ENCODE measurements at regions not wholly inside any gene's neighbourhood (a gene's known extent, or its start where the extent isn't known, plus 50 kb on each side); places are given as distances from the start of the nearest gene placed in this dataset.
"Not testable (repeated sequence)": the region's sequence is repeated elsewhere in the genome, so short reads cannot be mapped to it uniquely, and the experiment has no call there.

DNA sequence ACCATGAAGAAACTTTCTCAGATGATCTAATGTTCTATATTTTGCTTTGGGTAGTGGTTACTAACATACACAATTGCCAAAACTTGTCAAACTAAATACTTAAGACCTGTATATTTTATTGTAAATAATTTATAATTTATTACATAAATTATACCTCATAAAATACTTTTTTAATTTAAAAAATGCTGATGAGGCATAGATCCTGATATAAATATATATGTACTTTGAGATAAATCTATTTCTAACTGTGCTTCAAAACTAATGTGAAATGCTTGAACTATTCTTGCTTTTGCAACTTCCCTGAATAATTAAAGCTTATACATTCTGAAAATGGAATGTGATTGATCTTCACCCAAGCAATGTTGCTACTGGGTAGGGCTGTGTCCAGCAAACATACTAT lies 568.8 kb downstream of the INSC start:
- no peak for FAIRE-seq
- no peak for DNase-seq (ENCODE audit: low spot score in 2 of 2)

DNA sequence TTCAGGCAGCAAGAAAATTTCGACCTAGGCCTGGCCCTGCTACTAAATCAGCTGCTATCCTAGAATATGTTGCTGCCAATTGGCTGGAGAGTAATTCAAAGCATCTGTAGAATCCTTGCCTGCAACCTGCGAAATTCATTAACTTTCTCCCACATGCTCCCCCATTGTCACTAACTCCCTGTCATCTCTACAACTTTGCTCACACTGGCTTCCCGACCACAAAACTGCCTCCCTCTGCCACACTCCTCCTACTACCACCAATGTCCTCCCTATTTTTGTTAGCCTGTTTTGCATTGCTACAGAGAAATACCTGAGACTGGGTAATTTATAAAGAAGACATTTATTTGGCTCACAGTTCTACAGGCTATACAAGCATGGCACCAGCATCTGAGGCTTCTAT lies 570.6 kb downstream of the INSC start:
- no peak for DNase-seq (ENCODE audit: low spot score in 2 of 2)
- no peak for FAIRE-seq

DNA sequence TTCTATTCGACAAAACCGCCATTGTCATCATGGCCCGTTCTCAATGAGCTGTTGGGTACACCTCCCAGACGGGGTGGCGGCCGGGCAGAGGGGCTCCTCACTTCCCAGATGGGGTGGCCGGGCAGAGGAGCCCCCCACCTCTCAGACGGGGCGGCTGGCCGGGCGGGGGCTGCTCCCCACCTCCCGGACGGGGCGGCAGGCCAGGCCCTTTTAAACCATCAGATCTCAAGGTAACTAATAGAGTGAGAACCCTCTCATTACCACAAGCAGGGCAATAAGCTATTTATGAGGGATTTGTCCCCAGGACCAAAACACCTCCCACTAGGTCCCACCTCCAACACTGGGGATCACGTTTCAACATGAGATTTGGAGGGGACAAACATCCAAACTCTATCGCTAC lies 571.5 kb downstream of the INSC start:
- FAIRE-seq; DNase-seq (ENCODE audit: low spot score in 2 of 2): not testable (repeated sequence)

DNA sequence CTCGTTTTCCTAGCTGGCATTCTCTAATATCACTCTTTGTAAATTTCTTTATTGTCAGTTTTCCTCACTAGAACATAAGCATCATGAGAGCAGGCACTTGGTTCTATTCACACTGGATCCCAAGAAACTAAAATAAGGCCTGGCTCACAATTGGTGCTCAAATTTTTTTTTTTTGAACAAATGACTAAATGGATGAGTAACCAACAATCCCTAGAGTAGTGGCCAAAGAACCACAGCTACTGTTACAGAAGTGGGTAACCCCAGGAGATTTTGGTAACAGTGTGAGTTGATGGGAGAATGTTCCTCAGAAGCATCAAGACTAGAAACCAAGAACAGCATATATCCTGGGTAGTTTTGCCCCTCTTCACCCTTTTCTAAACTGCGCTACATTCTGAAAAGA lies 572.6 kb downstream of the INSC start:
- no peak for FAIRE-seq
- DNase-seq (ENCODE audit: low spot score in 2 of 2): no peak

DNA sequence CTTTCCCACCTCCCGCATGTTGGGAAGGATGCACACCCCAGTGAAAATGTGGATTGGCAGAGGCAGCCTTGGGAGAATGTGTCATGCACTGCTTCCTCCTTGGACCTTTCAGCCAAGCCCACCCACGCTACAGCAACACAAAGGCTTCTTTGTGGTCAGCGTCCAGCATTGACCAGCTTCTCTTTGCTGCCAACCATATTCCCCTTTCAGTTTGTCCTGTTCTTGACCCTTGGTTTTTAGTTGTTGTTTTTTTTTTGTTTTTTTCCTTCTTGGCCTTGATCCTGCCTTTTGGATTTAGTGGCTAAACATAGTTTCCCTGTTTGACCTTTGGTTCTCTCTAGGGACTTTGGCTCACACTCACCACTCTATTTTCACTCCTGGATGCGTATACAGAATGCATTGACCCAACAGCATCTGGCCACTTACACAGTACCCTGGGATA lies 573.6 kb downstream of the INSC start:
- FAIRE-seq (no peak), DNase-seq (ENCODE audit: low spot score in 2 of 2) (peak; percentile 14 to 26)

- DNase-seq (ENCODE audit: low spot score in 2 of 2) (no peak), FAIRE-seq (no peak)
Observed at GRCh38 chr11:15690320-15690719, 575.6 kb downstream of the INSC start.

DNA sequence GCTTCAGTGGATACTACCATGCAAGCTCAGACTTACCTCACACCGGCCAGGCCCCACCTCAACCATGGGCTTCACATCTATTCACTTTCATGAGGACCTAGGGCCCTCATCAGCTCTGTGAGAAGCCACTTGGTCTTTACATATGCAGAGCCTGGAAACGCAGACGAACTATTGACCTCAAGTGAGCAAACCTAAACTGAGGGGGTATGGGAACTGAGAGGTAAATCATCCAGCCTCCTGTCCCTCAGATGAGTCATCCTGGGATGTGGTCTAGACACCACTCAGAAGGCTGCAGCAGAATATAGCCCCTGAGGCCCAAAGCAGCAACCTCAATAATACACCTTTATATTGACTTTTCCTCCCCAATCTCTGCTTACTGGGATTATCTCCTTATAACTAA lies 578.0 kb downstream of the INSC start:
- FAIRE-seq (no peak), DNase-seq (ENCODE audit: low spot score in 2 of 2) (no peak)

GRCh38 chr11:15695096-15695721 lies 580.5 kb downstream of the INSC start:
- DNase-seq (ENCODE audit: low spot score in 2 of 2): no peak
- no peak for FAIRE-seq

DNA sequence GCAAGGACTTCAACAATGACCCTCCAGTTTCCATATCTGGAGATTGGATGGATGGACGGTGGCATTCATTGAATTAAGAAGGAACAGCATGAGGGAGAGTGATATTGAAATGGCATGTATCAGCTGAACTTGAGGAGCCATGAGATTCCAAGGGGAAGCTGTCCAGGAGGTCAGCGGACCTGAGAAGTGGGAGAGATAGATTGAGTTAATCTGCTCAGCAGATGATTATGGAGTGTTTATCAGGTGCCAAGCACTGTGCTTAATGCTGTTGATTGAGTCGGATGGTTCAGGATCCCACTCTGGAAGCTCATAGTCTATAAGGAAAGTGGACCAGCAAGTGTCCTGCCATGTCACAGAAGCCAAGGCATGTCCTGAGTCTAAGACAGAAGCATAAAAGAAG lies 581.3 kb downstream of the INSC start:
- DNase-seq (ENCODE audit: low spot score in 2 of 2) (no peak), FAIRE-seq (no peak)

DNA sequence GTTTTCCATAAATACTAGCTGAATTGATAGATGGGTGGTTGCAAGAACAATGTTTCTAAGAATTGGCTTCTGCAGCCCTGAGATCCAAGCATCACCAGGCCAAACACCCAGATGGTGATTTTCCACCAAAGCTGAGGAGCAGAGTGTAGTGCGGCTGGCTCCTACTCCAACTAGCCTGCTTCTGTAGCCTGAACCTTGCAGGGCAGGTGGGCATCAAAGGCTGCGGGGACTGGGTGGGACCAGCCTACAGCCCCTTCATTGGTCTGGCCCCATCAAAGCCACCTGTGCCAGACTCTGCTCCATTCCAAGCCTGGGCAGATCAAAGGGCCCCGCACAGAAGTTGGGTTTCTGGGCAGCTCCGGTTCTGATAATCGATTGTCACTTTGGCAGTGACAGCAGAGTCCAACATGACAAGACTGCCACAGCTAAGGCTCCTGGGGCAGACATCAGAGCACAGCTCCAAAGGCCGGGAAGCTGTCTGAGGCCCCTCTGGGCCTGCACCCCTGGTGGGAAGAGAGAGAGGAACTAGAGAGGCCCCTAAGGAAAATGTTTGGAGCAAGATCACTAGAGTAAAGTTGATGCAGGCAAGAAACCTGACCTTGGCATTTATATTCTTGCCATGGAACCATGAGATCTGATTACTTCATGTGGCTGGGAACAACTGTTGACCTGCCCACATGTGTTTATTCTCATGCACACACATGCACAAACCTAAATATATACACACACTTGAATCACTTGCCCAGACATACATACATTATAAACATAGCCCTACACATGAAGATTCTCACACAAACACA lies 582.9 kb downstream of the INSC start:
- no peak for DNase-seq (ENCODE audit: low spot score in 2 of 2)
- no peak for FAIRE-seq

- no peak for DNase-seq (ENCODE audit: low spot score in 2 of 2)
- FAIRE-seq: no peak
Observed at GRCh38 chr11:15698855-15699254, 584.1 kb downstream of the INSC start.

DNA sequence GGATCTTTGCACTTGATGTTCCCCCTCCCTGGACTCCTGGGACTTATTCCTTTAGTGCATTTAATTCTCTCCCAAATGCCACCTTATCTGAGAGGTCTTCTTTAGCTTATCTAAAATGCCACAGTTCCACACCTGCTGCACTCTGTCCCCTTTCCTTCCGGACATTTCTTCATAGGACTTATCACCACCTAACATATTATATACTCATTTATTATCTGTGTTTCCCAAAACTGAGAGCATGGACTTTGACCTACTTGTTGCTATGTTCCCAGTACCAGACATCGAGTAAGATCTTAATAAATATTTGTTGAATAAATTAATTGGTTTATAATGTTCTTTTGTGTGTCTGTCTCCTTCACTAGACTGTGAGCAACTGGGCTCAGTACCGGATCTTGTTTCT lies 585.3 kb downstream of the INSC start:
- no peak for FAIRE-seq
- DNase-seq (ENCODE audit: low spot score in 2 of 2): no peak

DNA sequence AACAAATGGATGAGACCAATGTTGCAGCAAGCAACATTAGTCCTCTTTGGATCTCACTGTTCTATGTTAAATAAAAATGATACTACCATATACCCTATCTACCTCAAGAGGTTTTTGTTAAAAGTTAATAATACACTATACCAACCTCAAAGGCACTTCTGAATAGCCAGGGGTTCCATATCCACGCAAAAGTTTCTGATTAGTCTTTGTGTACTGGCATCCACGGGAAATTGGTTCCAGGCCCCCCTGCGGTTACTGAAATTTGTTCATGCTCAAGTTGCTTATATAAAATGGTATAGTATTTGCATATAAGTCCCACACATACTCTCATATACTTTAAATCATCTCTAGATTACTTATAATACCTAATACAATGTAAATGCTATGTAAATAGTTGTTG lies 585.7 kb downstream of the INSC start:
- no peak for FAIRE-seq
- no peak for DNase-seq (ENCODE audit: low spot score in 2 of 2)

DNA sequence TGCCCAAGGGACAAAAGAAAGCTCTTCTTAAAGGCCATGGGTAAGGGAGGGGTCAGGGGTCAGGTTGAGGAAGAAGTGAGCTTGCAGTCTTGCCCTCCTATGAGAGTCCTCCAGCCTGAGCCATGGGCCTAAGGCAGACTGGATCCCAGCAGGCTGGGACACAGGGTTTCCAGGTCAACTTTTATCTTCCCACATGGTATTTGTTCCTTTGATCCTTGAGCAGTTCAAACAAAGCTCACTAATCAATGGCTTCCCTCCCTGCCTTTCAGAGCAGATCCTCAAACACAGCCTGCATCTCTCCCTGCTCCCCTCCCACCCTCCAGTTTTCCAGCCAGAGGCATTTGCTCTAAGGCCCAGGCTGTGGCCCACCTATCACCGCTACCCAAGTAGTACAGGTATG lies 589.3 kb downstream of the INSC start:
- no peak for FAIRE-seq
- DNase-seq (ENCODE audit: low spot score in 2 of 2): no peak

DNA sequence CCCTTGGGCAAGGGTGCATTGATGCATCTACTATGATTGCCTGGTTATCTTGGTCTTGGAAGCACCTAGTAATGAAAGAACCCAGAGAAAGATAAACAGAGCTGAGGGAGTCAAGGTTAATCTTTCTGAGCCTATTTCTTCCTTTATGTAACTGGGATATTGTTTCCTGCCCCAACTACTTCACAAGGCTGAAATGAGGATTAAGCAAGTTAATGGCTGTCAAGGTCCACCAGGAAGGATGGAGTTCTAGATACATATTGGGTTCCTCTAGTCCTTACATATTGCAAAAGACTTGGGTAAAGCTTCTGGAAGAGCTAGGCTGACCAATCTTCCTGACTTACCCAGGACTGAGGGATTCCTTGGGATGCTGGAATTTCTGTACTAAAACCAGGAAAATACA lies 589.8 kb downstream of the INSC start:
- DNase-seq (ENCODE audit: low spot score in 2 of 2) (no peak), FAIRE-seq (no peak)

GRCh38 chr11:15705891-15706290 lies 591.2 kb downstream of the INSC start:
- DNase-seq (ENCODE audit: low spot score in 2 of 2): no peak
- no peak for FAIRE-seq

DNA sequence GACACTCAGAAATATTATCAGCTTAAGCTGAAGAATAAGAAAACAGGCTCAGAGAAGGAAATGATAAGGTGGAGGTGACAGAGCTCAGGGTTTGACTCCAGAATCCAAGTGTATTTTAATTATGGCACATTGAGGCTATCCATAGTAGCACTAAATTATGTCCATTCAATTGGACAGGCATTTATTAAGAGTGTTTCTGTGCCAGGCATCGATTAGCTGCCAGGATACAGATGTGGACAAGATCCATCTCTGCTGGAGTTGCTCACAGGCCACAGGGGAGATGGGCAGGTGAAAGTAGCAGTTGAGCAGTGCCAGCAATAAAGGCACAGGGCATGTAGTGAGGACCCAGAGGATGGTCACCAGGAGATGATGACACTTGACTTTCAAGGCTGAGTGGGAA lies 592.5 kb downstream of the INSC start:
- FAIRE-seq: no peak
- DNase-seq (ENCODE audit: low spot score in 2 of 2): no peak

- DNase-seq (ENCODE audit: low spot score in 2 of 2): peak in 1 of 2 donors; percentile 22
- FAIRE-seq: no peak
Observed at GRCh38 chr11:15707971-15708370, 593.2 kb downstream of the INSC start.

GRCh38 chr11:15710580-15711275 lies 596.0 kb downstream of the INSC start:
- FAIRE-seq (no peak), DNase-seq (ENCODE audit: low spot score in 2 of 2) (no peak)

- DNase-seq (ENCODE audit: low spot score in 2 of 2) (no peak), FAIRE-seq (no peak)
Observed at GRCh38 chr11:15711311-15711710, 596.6 kb downstream of the INSC start.

DNA sequence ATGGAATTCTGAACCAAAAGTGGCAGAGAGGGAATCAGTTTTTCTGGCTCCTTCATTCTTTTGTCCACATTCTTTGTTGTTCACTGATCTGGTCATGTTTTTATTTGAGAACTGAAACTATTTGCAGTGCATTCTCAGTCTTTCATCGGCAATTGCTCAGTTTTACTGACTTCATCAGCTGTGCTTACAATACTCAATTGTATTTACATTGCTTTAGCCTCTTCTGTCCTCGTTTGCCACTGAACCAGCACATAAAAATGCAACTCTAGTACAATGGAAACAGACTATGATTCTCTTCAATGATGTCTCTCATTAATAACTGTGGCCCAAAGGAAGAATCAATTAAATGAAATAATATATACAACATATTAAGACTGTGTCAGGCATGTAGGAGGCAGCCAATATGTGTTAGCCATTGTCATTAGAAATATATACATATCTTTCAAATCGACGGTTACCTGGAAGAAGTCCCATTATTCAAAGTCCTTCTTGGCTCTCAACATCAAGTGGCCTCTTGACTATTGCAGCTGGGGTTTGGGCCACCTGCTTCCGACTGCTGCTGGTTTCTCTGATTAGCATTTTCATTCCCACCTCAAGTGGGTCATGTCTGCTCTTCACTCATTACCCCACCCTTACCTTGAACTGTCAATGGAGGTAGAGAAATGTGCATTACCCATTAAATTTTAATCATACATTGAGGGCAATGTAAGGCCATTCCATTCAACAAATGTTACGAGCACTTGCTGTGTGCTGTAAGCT lies 600.1 kb downstream of the INSC start:
- FAIRE-seq (no peak), DNase-seq (ENCODE audit: low spot score in 2 of 2) (no peak)
